ENCODE measurements at regions not wholly inside any gene's neighbourhood (a gene's known extent, or its start where the extent isn't known, plus 50 kb on each side); places are given as distances from the start of the nearest gene placed in this dataset.

GRCh38 chr17:70525961-70526360 lies 356.6 kb downstream of the KCNJ2 start:
- DNase-seq: no peak

GRCh38 chr17:70527364-70527888 lies 358.1 kb downstream of the KCNJ2 start:
- no peak for DNase-seq

GRCh38 chr17:70533427-70533826 lies 364.1 kb downstream of the KCNJ2 start:
- DNase-seq: no peak

GRCh38 chr17:70535986-70536385 lies 366.7 kb downstream of the KCNJ2 start:
- no peak for DNase-seq

GRCh38 chr17:70539132-70539924 lies 370.0 kb downstream of the KCNJ2 start:
- no peak for DNase-seq

- DNase-seq: no peak
Observed at GRCh38 chr17:70542876-70543275, 373.5 kb downstream of the KCNJ2 start.

- DNase-seq: no peak
Observed at GRCh38 chr17:70544317-70544716, 375.0 kb downstream of the KCNJ2 start.

- DNase-seq: no peak
Observed at GRCh38 chr17:70552230-70552981, 383.1 kb downstream of the KCNJ2 start.

GRCh38 chr17:70552982-70553334 lies 383.6 kb downstream of the KCNJ2 start:
- DNase-seq: no peak

GRCh38 chr17:70555723-70556122 lies 386.4 kb downstream of the KCNJ2 start:
- no peak for DNase-seq

- no peak for DNase-seq
Observed at GRCh38 chr17:70558821-70559220, 389.5 kb downstream of the KCNJ2 start.

GRCh38 chr17:70560471-70560870 lies 391.1 kb downstream of the KCNJ2 start:
- no peak for DNase-seq

GRCh38 chr17:70562137-70562536 lies 392.8 kb downstream of the KCNJ2 start:
- DNase-seq: no peak

- DNase-seq: no peak
Observed at GRCh38 chr17:70563281-70563820, 394.0 kb downstream of the KCNJ2 start.

GRCh38 chr17:70564006-70564620 lies 394.8 kb downstream of the KCNJ2 start:
- no peak for DNase-seq

GRCh38 chr17:70569128-70569527 lies 399.8 kb downstream of the KCNJ2 start:
- DNase-seq: no peak

- no peak for DNase-seq
Observed at GRCh38 chr17:70577456-70577855, 408.1 kb downstream of the KCNJ2 start.

- no peak for DNase-seq
Observed at GRCh38 chr17:70581459-70581858, 412.1 kb downstream of the KCNJ2 start.

- no peak for DNase-seq
Observed at GRCh38 chr17:70582777-70583176, 413.4 kb downstream of the KCNJ2 start.

- no peak for DNase-seq
Observed at GRCh38 chr17:70584255-70584654, 414.9 kb downstream of the KCNJ2 start.

- DNase-seq: no peak
Observed at GRCh38 chr17:70588003-70588402, 418.7 kb downstream of the KCNJ2 start.

- DNase-seq: no peak
Observed at GRCh38 chr17:70597774-70598173, 428.4 kb downstream of the KCNJ2 start.

- DNase-seq: no peak
Observed at GRCh38 chr17:70599198-70599597, 429.9 kb downstream of the KCNJ2 start.
